Smooth muscle cell (in vitro differentiated cells): ENCODE measurements at regions not wholly inside any gene's neighbourhood (a gene's known extent, or its start where the extent isn't known, plus 50 kb on each side); places are given as distances from the start of the nearest gene placed in this dataset.
"Not testable (repeated sequence)": the region's sequence is repeated elsewhere in the genome, so short reads cannot be mapped to it uniquely, and the experiment has no call there.

Source experiments
- DNase-seq: peaks from one replicate; lab custom pipeline; 2025; ENCODE audit not compliant: unreplicated experiment; lab: John Stamatoyannopoulos, UW
- H2AFZ ChIP-seq: fragments of 200-600 bp; sonication (generic); 2 replicates; pipeline ENCODE4 v1.6.0; 2016; ENCODE audit warnings: antibody characterized with exemption, low read depth, mild to moderate bottlenecking
- H3F3A ChIP-seq: fragments of 200-600 bp; sonication (generic); 2 replicates; pipeline ENCODE4 v1.6.0; 2017; ENCODE audit warnings: antibody characterized with exemption, low read depth
- H3K27ac ChIP-seq: fragments of 200-600 bp; sonication (generic); 2 replicates; pipeline ENCODE4 v1.5.1; 2016; ENCODE audit warnings: low read depth, mild to moderate bottlenecking
- H3K27me3 ChIP-seq: fragments of 200-600 bp; sonication (generic); 2 replicates; pipeline ENCODE4 v1.6.1; 2016; ENCODE audit warnings: low read depth, mild to moderate bottlenecking
- H3K36me3 ChIP-seq: fragments of 200-600 bp; sonication (generic); 2 replicates; pipeline ENCODE4 v1.5.1; 2016; ENCODE audit warnings: low read depth
- H3K4me1 ChIP-seq: fragments of 200-600 bp; sonication (generic); 2 replicates; pipeline ENCODE4 v1.5.1; 2016; ENCODE audit warnings: low read depth
- H3K4me2 ChIP-seq: fragments of 200-600 bp; sonication (generic); 2 replicates; pipeline ENCODE4 v1.6.0; 2016; ENCODE audit warnings: mild to moderate bottlenecking
- H3K4me3 ChIP-seq: fragments of 200-600 bp; sonication (generic); 2 replicates; pipeline ENCODE4 v1.5.1; 2016; ENCODE audit warnings: mild to moderate bottlenecking
- H3K79me2 ChIP-seq: fragments of 200-600 bp; sonication (generic); 2 replicates; pipeline ENCODE4 v1.6.0; 2016; ENCODE audit warnings: low read depth, mild to moderate bottlenecking
- H3K9ac ChIP-seq: fragments of 200-600 bp; sonication (generic); 2 replicates; pipeline ENCODE4 v1.6.0; 2016; ENCODE audit warnings: low read depth
- H3K9me3 ChIP-seq: fragments of 200-600 bp; sonication (generic); replicated peaks from 2 replicates; pipeline ENCODE4 v1.5.1; 2016; ENCODE audit warnings: low read depth
- H4K20me1 ChIP-seq: fragments of 200-600 bp; sonication (generic); 2 replicates; pipeline ENCODE4 v1.6.0; 2016; ENCODE audit warnings: low read depth
- CTCF ChIP-seq: fragments of 200-600 bp; sonication (generic); IDR thresholded peaks from 2 replicates; pipeline ENCODE4 v1.5.1; 2017; ENCODE audit warnings: borderline replicate concordance, mild to moderate bottlenecking, antibody characterized with exemption; ENCODE audit not compliant: insufficient read depth, poor library complexity, severe bottlenecking
- WGBS: methylation state at CpG from one replicate; pipeline ENCODE4 v1.1.7; 2016; ENCODE audit warnings: low lambda C conversion rate; 5-methylcytosine and 5-hydroxymethylcytosine counted together

- Histone ChIP-seq H3K4me3 (no peak overlapping the region), H3K27me3 (no peaks in the 10 kb centered on the region), H3K4me1 (no peaks in the 10 kb centered on the region), H3K79me2 (no peaks in the 10 kb centered on the region), H4K20me1 (no peaks in the 10 kb centered on the region), H3K9me3 (no peaks in the 10 kb centered on the region), H3F3A (no peaks in the 10 kb centered on the region), H3K36me3 (no peaks in the 10 kb centered on the region), H3K27ac (no peak overlapping the region), H3K4me2 (no peak overlapping the region), H3K9ac (no peak overlapping the region), H2AFZ (no peak overlapping the region)
- WGBS = 42% methylated on average over 7 of the region's 7 CpGs
- DNase-seq = no peak
- peak; percentile 80 for TF ChIP-seq CTCF
These were observed 95.2 kb upstream of the PCED1B start for GRCh38 chr12:46983959-46984841.

GRCh38 chr12:46985816-46986215, 93.6 kb upstream of the PCED1B start:
- Histone ChIP-seq H3K27me3 (no peaks in the 10 kb centered on the region), H3K9me3 (no peaks in the 10 kb centered on the region), H2AFZ (no peak overlapping the region), H3K4me1 (no peaks in the 10 kb centered on the region), H3K9ac (no peak overlapping the region), H3K4me2 (no peak overlapping the region), H4K20me1 (no peaks in the 10 kb centered on the region), H3F3A (no peaks in the 10 kb centered on the region), H3K27ac (no peak overlapping the region), H3K36me3 (no peaks in the 10 kb centered on the region), H3K79me2 (no peaks in the 10 kb centered on the region), H3K4me3 (no peak overlapping the region)
- DNase-seq = no peak
- no peak for TF ChIP-seq CTCF

GRCh38 chr12:46988122-46988521, 91.3 kb upstream of the PCED1B start:
- H3K27me3 ChIP-seq, H4K20me1 ChIP-seq, H3K79me2 ChIP-seq, H3K4me3 ChIP-seq, H3K4me1 ChIP-seq, H2AFZ ChIP-seq, H3K9ac ChIP-seq, DNase-seq, H3K9me3 ChIP-seq, H3K27ac ChIP-seq, H3K36me3 ChIP-seq, H3K4me2 ChIP-seq, H3F3A ChIP-seq: not testable (repeated sequence)
- 86% methylated on average over 1 of the region's 1 CpG for WGBS

- Histone ChIP-seq H3K9me3 (no peaks in the 10 kb centered on the region), H3K4me1 (no peaks in the 10 kb centered on the region), H4K20me1 (no peaks in the 10 kb centered on the region), H3K4me2 (no peak overlapping the region), H3F3A (no peaks in the 10 kb centered on the region), H3K36me3 (no peaks in the 10 kb centered on the region), H3K79me2 (no peaks in the 10 kb centered on the region), H2AFZ (no peak overlapping the region), H3K4me3 (no peak overlapping the region), H3K27ac (no peak overlapping the region), H3K9ac (no peak overlapping the region), H3K27me3 (no peaks in the 10 kb centered on the region)
- WGBS = 84% methylated on average over 1 of the region's 1 CpG
- no peak for TF ChIP-seq CTCF
- no peak for DNase-seq
These were observed 89.2 kb upstream of the PCED1B start for GRCh38 chr12:46990211-46990610.

GRCh38 chr12:46992051-46992450, 87.4 kb upstream of the PCED1B start:
- not testable (repeated sequence) for DNase-seq, H3K9ac ChIP-seq, H4K20me1 ChIP-seq, H3K4me3 ChIP-seq, H2AFZ ChIP-seq, H3K36me3 ChIP-seq, H3F3A ChIP-seq, H3K27ac ChIP-seq, H3K9me3 ChIP-seq, H3K4me1 ChIP-seq, H3K79me2 ChIP-seq, H3K4me2 ChIP-seq, H3K27me3 ChIP-seq
- WGBS = 88% methylated on average over 6 of the region's 6 CpGs
